Karpas-422 (cell line): ENCODE measurements at regions not wholly inside any gene's neighbourhood (a gene's known extent, or its start where the extent isn't known, plus 50 kb on each side); places are given as distances from the start of the nearest gene placed in this dataset.
"Not testable (repeated sequence)": the region's sequence is repeated elsewhere in the genome, so short reads cannot be mapped to it uniquely, and the experiment has no call there.

Source experiments
- DNase-seq: peaks from one replicate; pipeline ENCODE4 v3.0.0-alpha.2; 2015
- H2AFZ ChIP-seq: fragments of 200-600 bp; sonication (generic); 2 replicates; pipeline ENCODE4 v1.6.1; 2014; ENCODE audit warnings: antibody characterized with exemption, low read length, mixed read lengths
- H3K27ac ChIP-seq: fragments of 200-600 bp; sonication (generic); 2 replicates; pipeline ENCODE4 v1.5.1; 2014; ENCODE audit warnings: mild to moderate bottlenecking, low read length, moderate library complexity
- H3K27me3 ChIP-seq: fragments of 200-600 bp; sonication (generic); 2 replicates; pipeline ENCODE4 v1.6.1; 2014; ENCODE audit warnings: low read length, mixed read lengths
- H3K36me3 ChIP-seq: fragments of 200-600 bp; sonication (generic); 2 replicates; pipeline ENCODE4 v1.6.1; 2014; ENCODE audit warnings: low read length, mixed read lengths; ENCODE audit not compliant: insufficient read depth
- H3K4me1 ChIP-seq: fragments of 200-600 bp; sonication (generic); 2 replicates; pipeline ENCODE4 v1.6.1; 2014; ENCODE audit warnings: mild to moderate bottlenecking, low read length, mixed read lengths
- H3K4me2 ChIP-seq: fragments of 200-600 bp; sonication (generic); 2 replicates; pipeline ENCODE4 v1.6.1; 2014; ENCODE audit warnings: low read length, low read depth, mild to moderate bottlenecking; ENCODE audit not compliant: poor library complexity, severe bottlenecking
- H3K4me3 ChIP-seq: fragments of 200-600 bp; sonication (generic); 2 replicates; pipeline ENCODE4 v1.5.1; 2014; ENCODE audit warnings: mild to moderate bottlenecking, antibody characterized with exemption, low read length, mixed read lengths
- H3K79me2 ChIP-seq: fragments of 200-600 bp; sonication (generic); 2 replicates; pipeline ENCODE4 v1.6.1; 2014; ENCODE audit warnings: mild to moderate bottlenecking, low read length, mixed read lengths
- H3K9ac ChIP-seq: fragments of 200-600 bp; sonication (generic); 2 replicates; pipeline ENCODE4 v1.6.0; 2014; ENCODE audit warnings: low read length
- H3K9me2 ChIP-seq: fragments of 200-600 bp; sonication (generic), shearing (Covaris generic); replicated peaks from 2 replicates; pipeline ENCODE4 v1.6.0; 2014; ENCODE audit warnings: mild to moderate bottlenecking, low read length, moderate library complexity; ENCODE audit not compliant: insufficient read depth
- H3K9me3 ChIP-seq: fragments of 300-700, 200-600 bp; sonication (generic); 2 replicates; pipeline ENCODE4 v1.6.1; 2014; ENCODE audit warnings: low read length, mixed read lengths
- H4K20me1 ChIP-seq: fragments of 200-600 bp; sonication (generic); 2 replicates; pipeline ENCODE4 v1.6.1; 2014; ENCODE audit warnings: mild to moderate bottlenecking, antibody characterized with exemption, low read length, low read depth; ENCODE audit not compliant: insufficient read depth

GRCh38 chr3:152644478-152644877, 190.5 kb upstream of the P2RY1 start:
- DNase-seq, result no peak
- Histone ChIP-seq H3K79me2 (no peaks in the 10 kb centered on the region), H3K27me3 (no peaks in the 10 kb centered on the region), H3K27ac (no peak overlapping the region), H3K9me3 (no peaks in the 10 kb centered on the region), H3K9ac (no peak overlapping the region), H3K36me3 (no peaks in the 10 kb centered on the region), H3K4me2 (no peak overlapping the region), H3K9me2 (no peaks in the 10 kb centered on the region), H3K4me3 (no peak overlapping the region), H3K4me1 (no peaks in the 10 kb centered on the region), H2AFZ (no peak overlapping the region), H4K20me1 (no peaks in the 10 kb centered on the region)

GRCh38 chr3:152646004-152646403, 188.9 kb upstream of the P2RY1 start:
- Histone ChIP-seq H3K9ac (no peak overlapping the region), H3K27me3 (no peaks in the 10 kb centered on the region), H3K36me3 (no peaks in the 10 kb centered on the region), H3K79me2 (no peaks in the 10 kb centered on the region), H3K9me3 (no peaks in the 10 kb centered on the region), H3K4me2 (no peak overlapping the region), H4K20me1 (no peaks in the 10 kb centered on the region), H3K4me3 (no peak overlapping the region), H3K4me1 (no peaks in the 10 kb centered on the region), H3K27ac (no peak overlapping the region), H2AFZ (no peak overlapping the region), H3K9me2 (no peaks in the 10 kb centered on the region)
- DNase-seq, result no peak

- no peaks in the 10 kb centered on the region for H3K4me1 ChIP-seq
- H3K4me2 ChIP-seq, result no peak overlapping the region
- H4K20me1 ChIP-seq, result no peaks in the 10 kb centered on the region
- no peaks in the 10 kb centered on the region for H3K36me3 ChIP-seq
- H3K4me3 ChIP-seq, result no peak overlapping the region
- H3K9me3 ChIP-seq, result no peaks in the 10 kb centered on the region
- H3K27ac ChIP-seq, result no peak overlapping the region
- no peak for DNase-seq
- no peaks in the 10 kb centered on the region for H3K9me2 ChIP-seq
- H3K27me3 ChIP-seq, result no peaks in the 10 kb centered on the region
- no peak overlapping the region for H3K9ac ChIP-seq
- no peak overlapping the region for H2AFZ ChIP-seq
- H3K79me2 ChIP-seq, result no peaks in the 10 kb centered on the region
Measured at GRCh38 chr3:152650177-152650576, 184.8 kb upstream of the P2RY1 start.

- not testable (repeated sequence) for H3K27me3 ChIP-seq, H4K20me1 ChIP-seq, H3K9me2 ChIP-seq, DNase-seq, H3K9ac ChIP-seq, H3K4me2 ChIP-seq, H3K27ac ChIP-seq, H3K36me3 ChIP-seq, H3K9me3 ChIP-seq, H3K4me1 ChIP-seq, H3K4me3 ChIP-seq, H3K79me2 ChIP-seq, H2AFZ ChIP-seq
Measured at GRCh38 chr3:152650923-152651322, 184.0 kb upstream of the P2RY1 start.

- no peaks in the 10 kb centered on the region for H3K36me3 ChIP-seq
- H3K9ac ChIP-seq, result no peak overlapping the region
- H3K27me3 ChIP-seq, result no peaks in the 10 kb centered on the region
- H3K9me3 ChIP-seq, result no peaks in the 10 kb centered on the region
- H3K9me2 ChIP-seq, result no peaks in the 10 kb centered on the region
- no peaks in the 10 kb centered on the region for H3K79me2 ChIP-seq
- no peak overlapping the region for H3K4me2 ChIP-seq
- H3K4me1 ChIP-seq, result no peaks in the 10 kb centered on the region
- no peak for DNase-seq
- H3K27ac ChIP-seq, result no peak overlapping the region
- no peak overlapping the region for H2AFZ ChIP-seq
- no peaks in the 10 kb centered on the region for H4K20me1 ChIP-seq
- no peak overlapping the region for H3K4me3 ChIP-seq
Measured at GRCh38 chr3:152656214-152656971, 178.5 kb upstream of the P2RY1 start.

- no peaks in the 10 kb centered on the region for H3K79me2 ChIP-seq
- no peaks in the 10 kb centered on the region for H3K27me3 ChIP-seq
- no peaks in the 10 kb centered on the region for H3K4me1 ChIP-seq
- H2AFZ ChIP-seq, result no peak overlapping the region
- no peak overlapping the region for H3K27ac ChIP-seq
- no peaks in the 10 kb centered on the region for H3K9me2 ChIP-seq
- H3K4me2 ChIP-seq, result no peak overlapping the region
- no peaks in the 10 kb centered on the region for H3K36me3 ChIP-seq
- no peaks in the 10 kb centered on the region for H3K9me3 ChIP-seq
- no peak overlapping the region for H3K9ac ChIP-seq
- no peaks in the 10 kb centered on the region for H4K20me1 ChIP-seq
- no peak for DNase-seq
- H3K4me3 ChIP-seq, result no peak overlapping the region
Measured at GRCh38 chr3:152656972-152657355, 178.0 kb upstream of the P2RY1 start.

GRCh38 chr3:152658977-152659720, 175.8 kb upstream of the P2RY1 start:
- Histone ChIP-seq H3K27me3 (no peaks in the 10 kb centered on the region), H3K79me2 (no peaks in the 10 kb centered on the region), H3K9me2 (no peaks in the 10 kb centered on the region), H3K4me2 (no peak overlapping the region), H3K4me1 (no peaks in the 10 kb centered on the region), H2AFZ (no peak overlapping the region), H3K9ac (no peak overlapping the region), H3K36me3 (no peaks in the 10 kb centered on the region), H3K4me3 (no peak overlapping the region), H3K9me3 (no peaks in the 10 kb centered on the region), H4K20me1 (no peaks in the 10 kb centered on the region), H3K27ac (no peak overlapping the region)
- no peak for DNase-seq

- no peak for DNase-seq
- Histone ChIP-seq H3K4me1 (no peaks in the 10 kb centered on the region), H2AFZ (no peak overlapping the region), H3K27me3 (no peaks in the 10 kb centered on the region), H3K79me2 (no peaks in the 10 kb centered on the region), H4K20me1 (no peaks in the 10 kb centered on the region), H3K9me2 (no peaks in the 10 kb centered on the region), H3K36me3 (no peaks in the 10 kb centered on the region), H3K27ac (no peak overlapping the region), H3K9ac (no peak overlapping the region), H3K4me3 (no peak overlapping the region), H3K4me2 (no peak overlapping the region), H3K9me3 (no peaks in the 10 kb centered on the region)
Measured at GRCh38 chr3:152662157-152662556, 172.8 kb upstream of the P2RY1 start.
